ENCODE measurements at regions not wholly inside any gene's neighbourhood (a gene's known extent, or its start where the extent isn't known, plus 50 kb on each side); places are given as distances from the start of the nearest gene placed in this dataset.
"Not testable (repeated sequence)": the region's sequence is repeated elsewhere in the genome, so short reads cannot be mapped to it uniquely, and the experiment has no call there.

DNA sequence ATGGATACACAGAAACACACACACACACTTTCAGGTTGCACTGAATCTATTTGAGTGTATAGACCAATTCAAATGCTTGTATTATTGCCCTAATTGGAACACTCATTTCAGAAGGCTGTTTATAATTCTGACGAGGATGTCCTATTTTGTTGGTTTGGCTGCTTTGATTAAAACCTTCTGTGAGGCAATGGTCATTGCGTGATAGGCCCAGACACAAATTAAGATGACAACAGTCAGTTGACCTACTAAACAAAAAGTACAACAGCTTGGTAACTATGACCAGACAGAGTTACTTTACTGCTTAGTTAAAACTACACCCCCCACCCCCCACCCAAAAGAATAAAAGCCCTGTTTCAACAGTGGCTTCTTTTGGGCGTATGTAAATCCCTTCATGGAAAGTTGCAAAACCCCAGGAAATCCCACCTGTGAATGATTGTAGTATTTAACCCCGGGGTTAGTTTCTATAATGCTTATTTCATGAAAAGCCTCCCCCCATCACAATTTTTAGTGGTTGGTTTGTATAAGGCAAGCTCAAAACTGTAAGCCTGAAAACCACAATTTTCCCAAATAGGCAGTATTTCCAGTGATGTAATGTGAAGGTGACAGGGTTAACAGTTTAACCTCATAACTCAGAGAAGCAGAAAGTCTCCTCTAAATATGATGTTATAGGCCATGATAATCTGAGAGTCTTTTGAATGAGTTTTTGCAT lies 340.8 kb downstream of the FGF10 start:
- no peak for DNase-seq
- peaks cover 9% of the 10 kb centered on the region for H3K4me1 Mint-ChIP-seq
- H3K36me3 Mint-ChIP-seq (ENCODE audit: low read depth): no peaks in the 10 kb centered on the region
- H3K9ac ChIP-seq (ENCODE audit: extremely low read depth, low read length, poor library complexity, severe bottlenecking): no peak overlapping the region
- H3K36me3 ChIP-seq (ENCODE audit: control insufficient read depth, insufficient read depth, low read length): no peaks in the 10 kb centered on the region
- H3K9me3 Mint-ChIP-seq: peaks cover 18% of the 10 kb centered on the region
- no peaks in the 10 kb centered on the region for H3K27me3 ChIP-seq (ENCODE audit: control insufficient read depth, insufficient read depth, low read length, poor library complexity, severe bottlenecking)
- no peaks in the 10 kb centered on the region for H3K27me3 Mint-ChIP-seq (ENCODE audit: insufficient read depth)
- no peaks in the 10 kb centered on the region for H3K9me3 ChIP-seq (ENCODE audit: control insufficient read depth, low read length)
- no peak overlapping the region for H3K27ac Mint-ChIP-seq
- H3K27ac ChIP-seq (ENCODE audit: low read depth, low read length): no peak overlapping the region
- no peaks in the 10 kb centered on the region for H3K4me1 ChIP-seq (ENCODE audit: control insufficient read depth, insufficient read depth, low read length)
- H3K4me3 Mint-ChIP-seq: no peak overlapping the region
- no peak for TF ChIP-seq CTCF (conservative IDR thresholded peaks at IDR 0.05)
- 83 to 100% methylated on average over 2 to 3 of the region's 4 CpGs for WGBS, 2 experiments (ENCODE audit: insufficient coverage in 1 of 2, insufficient read length in 1 of 2)
- no peak overlapping the region for H3K4me3 ChIP-seq (ENCODE audit: low read length)

- WGBS, 2 experiments (ENCODE audit: insufficient coverage in 1 of 2, insufficient read length in 1 of 2): 91 to 93% methylated on average over 3 to 5 of the region's 6 CpGs
- no peaks in the 10 kb centered on the region for H3K4me1 ChIP-seq (ENCODE audit: control insufficient read depth, insufficient read depth, low read length)
- H3K36me3 Mint-ChIP-seq (ENCODE audit: low read depth): no peaks in the 10 kb centered on the region
- H3K27me3 Mint-ChIP-seq (ENCODE audit: insufficient read depth): no peaks in the 10 kb centered on the region
- peaks cover 9% of the 10 kb centered on the region for H3K4me1 Mint-ChIP-seq
- no peaks in the 10 kb centered on the region for H3K9me3 ChIP-seq (ENCODE audit: control insufficient read depth, low read length)
- peaks cover 28% of the 10 kb centered on the region for H3K9me3 Mint-ChIP-seq
- no peak overlapping the region for H3K27ac Mint-ChIP-seq
- peak; percentile 47 for DNase-seq
- no peak overlapping the region for H3K4me3 ChIP-seq (ENCODE audit: low read length)
- H3K27ac ChIP-seq (ENCODE audit: low read depth, low read length): no peak overlapping the region
- no peak overlapping the region for H3K9ac ChIP-seq (ENCODE audit: extremely low read depth, low read length, poor library complexity, severe bottlenecking)
- no peak overlapping the region for H3K4me3 Mint-ChIP-seq
- no peak for TF ChIP-seq CTCF (conservative IDR thresholded peaks at IDR 0.05)
- no peaks in the 10 kb centered on the region for H3K36me3 ChIP-seq (ENCODE audit: control insufficient read depth, insufficient read depth, low read length)
- no peaks in the 10 kb centered on the region for H3K27me3 ChIP-seq (ENCODE audit: control insufficient read depth, insufficient read depth, low read length, poor library complexity, severe bottlenecking)
Measured at GRCh38 chr5:44046619-44047364, 342.4 kb downstream of the FGF10 start.

GRCh38 chr5:44044549-44044948 lies 344.7 kb downstream of the FGF10 start:
- H3K27me3 ChIP-seq (ENCODE audit: control insufficient read depth, insufficient read depth, low read length, poor library complexity, severe bottlenecking); H3K36me3 ChIP-seq (ENCODE audit: control insufficient read depth, insufficient read depth, low read length); H3K4me1 Mint-ChIP-seq; H3K4me1 ChIP-seq (ENCODE audit: control insufficient read depth, insufficient read depth, low read length); H3K4me3 Mint-ChIP-seq; H3K4me3 ChIP-seq (ENCODE audit: low read length); H3K9ac ChIP-seq (ENCODE audit: extremely low read depth, low read length, poor library complexity, severe bottlenecking); H3K27me3 Mint-ChIP-seq (ENCODE audit: insufficient read depth); DNase-seq; H3K27ac ChIP-seq (ENCODE audit: low read depth, low read length); H3K27ac Mint-ChIP-seq: not testable (repeated sequence)
- peaks cover 19% of the 10 kb centered on the region for H3K9me3 ChIP-seq (ENCODE audit: control insufficient read depth, low read length)
- peaks cover 49% of the 10 kb centered on the region for H3K9me3 Mint-ChIP-seq
- 88 to 96% methylated on average over 1 to 4 of the region's 4 CpGs for WGBS, 2 experiments (ENCODE audit: insufficient coverage in 1 of 2, insufficient read length in 1 of 2)
- peaks cover 10% of the 10 kb centered on the region for H3K36me3 Mint-ChIP-seq (ENCODE audit: low read depth)

Data from endodermal cell (in vitro differentiated cells).